GM18520 (cell line): ENCODE measurements at regions not wholly inside any gene's neighbourhood (a gene's known extent, or its start where the extent isn't known, plus 50 kb on each side); places are given as distances from the start of the nearest gene placed in this dataset.

ENCODE experiments used
- ATAC-seq: cut with Tn5 transposase; IDR thresholded peaks from one replicate; pipeline ENCODE4 v1.9.1; 2021; ENCODE audit not compliant: unreplicated experiment

DNA sequence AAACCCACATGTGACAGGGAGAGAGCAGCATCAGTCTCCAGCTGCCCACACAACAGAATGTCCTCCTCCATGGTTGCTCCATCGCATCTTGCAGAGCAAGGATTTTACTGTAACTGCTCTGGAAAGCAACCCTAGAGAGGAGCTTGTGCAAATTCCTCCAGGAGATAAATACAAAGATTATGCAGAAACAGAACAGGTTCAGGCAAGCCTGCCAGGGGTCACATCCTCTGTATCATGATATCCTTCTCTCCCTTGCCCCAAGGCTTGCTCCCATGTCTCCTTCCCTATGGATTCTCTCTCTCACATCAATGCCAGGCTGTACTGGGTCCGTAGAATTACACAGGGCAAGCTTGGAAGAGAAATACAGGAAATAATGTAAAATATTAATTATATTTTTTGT, 226.0 kb downstream of the MPDZ start:
- no peak for ATAC-seq

DNA sequence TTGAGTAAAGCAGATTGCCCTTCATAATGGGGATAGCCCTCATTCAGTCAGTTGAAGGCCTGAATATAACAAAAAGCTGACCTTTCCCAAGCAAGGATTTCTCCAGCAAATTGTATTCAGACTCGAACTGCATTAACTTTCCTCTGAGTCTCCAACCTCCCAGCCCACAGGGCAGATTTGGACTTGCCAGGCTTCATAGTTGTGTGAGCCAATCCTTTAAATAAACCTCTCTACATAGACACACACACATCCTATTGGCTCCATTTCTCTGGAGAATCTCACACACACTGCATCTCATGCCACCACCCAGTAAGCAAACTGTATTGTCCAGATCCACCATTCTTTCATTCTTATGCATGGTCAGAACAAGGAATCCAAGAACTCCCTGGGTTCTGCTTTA, 225.1 kb downstream of the MPDZ start:
- no peak for ATAC-seq
